SH-SY5Y (cell line): ENCODE measurements at regions not wholly inside any gene's neighbourhood (a gene's known extent, or its start where the extent isn't known, plus 50 kb on each side); places are given as distances from the start of the nearest gene placed in this dataset.

Experiments
- GATA2 ChIP-seq: IDR thresholded peaks from 2 replicates; pipeline ENCODE4 v1.6.1; 2011; ENCODE audit warnings: mild to moderate bottlenecking, low read depth, low read length
- GATA3 ChIP-seq: IDR thresholded peaks from 2 replicates; pipeline ENCODE4 v1.6.1; 2011; ENCODE audit warnings: low read depth, mild to moderate bottlenecking, low read length, moderate library complexity

- TF ChIP-seq GATA2, result no peak
- no peak for TF ChIP-seq GATA3
Measured at GRCh38 chr2:234626566-234627130, 129.8 kb upstream of the ARL4C start.

- no peak for TF ChIP-seq GATA2
- TF ChIP-seq GATA3, result no peak
Measured at GRCh38 chr2:234625626-234626250, 128.9 kb upstream of the ARL4C start.

GRCh38 chr2:234623521-234623991 is 126.7 kb upstream of the ARL4C start:
- TF ChIP-seq GATA2 (no peak), GATA3 (no peak)

GRCh38 chr2:234621120-234621519 is 124.2 kb upstream of the ARL4C start:
- TF ChIP-seq GATA2 (no peak), GATA3 (no peak)

GRCh38 chr2:234620018-234620417 is 123.1 kb upstream of the ARL4C start:
- TF ChIP-seq GATA2, result no peak
- TF ChIP-seq GATA3, result no peak

GRCh38 chr2:234615643-234616356 is 118.9 kb upstream of the ARL4C start:
- TF ChIP-seq GATA3, result no peak
- TF ChIP-seq GATA2, result no peak

GRCh38 chr2:234611209-234611608 is 114.3 kb upstream of the ARL4C start:
- TF ChIP-seq GATA3 (no peak), GATA2 (no peak)

GRCh38 chr2:234608946-234609345 is 112.1 kb upstream of the ARL4C start:
- TF ChIP-seq GATA2 (no peak), GATA3 (no peak)

GRCh38 chr2:234607691-234608090 is 110.8 kb upstream of the ARL4C start:
- TF ChIP-seq GATA2, result no peak
- TF ChIP-seq GATA3, result no peak

GRCh38 chr2:234606896-234607295 is 110.0 kb upstream of the ARL4C start:
- no peak for TF ChIP-seq GATA2
- TF ChIP-seq GATA3, result no peak

GRCh38 chr2:234603619-234604018 is 106.7 kb upstream of the ARL4C start:
- TF ChIP-seq GATA3 (no peak), GATA2 (no peak)

- TF ChIP-seq GATA2, result no peak
- no peak for TF ChIP-seq GATA3
Measured at GRCh38 chr2:234601213-234601612, 104.3 kb upstream of the ARL4C start.

GRCh38 chr2:234597576-234597861 is 100.6 kb upstream of the ARL4C start:
- TF ChIP-seq GATA3, result no peak
- no peak for TF ChIP-seq GATA2

- TF ChIP-seq GATA2 (no peak), GATA3 (no peak)
Measured at GRCh38 chr2:234596696-234597575, 100.1 kb upstream of the ARL4C start.
